Stimulated activated CD8-positive, alpha-beta memory T cell treated with anti-CD3 and anti-CD28 coated beads, Interleukin-15, amount 100 ng/mL, for 4 hours (primary cell): ENCODE measurements at regions not wholly inside any gene's neighbourhood (a gene's known extent, or its start where the extent isn't known, plus 50 kb on each side); places are given as distances from the start of the nearest gene placed in this dataset.

Experiments
- DNase-seq, 2 donors: peaks; one replicate each; pipeline ENCODE4 v3.0.0-alpha.2; 2020; ENCODE audit warnings: low read depth in 2 of 2

GRCh38 chr3:103617961-103618360 lies 1183.1 kb downstream of the ZPLD1 start:
- no peak for DNase-seq

DNA sequence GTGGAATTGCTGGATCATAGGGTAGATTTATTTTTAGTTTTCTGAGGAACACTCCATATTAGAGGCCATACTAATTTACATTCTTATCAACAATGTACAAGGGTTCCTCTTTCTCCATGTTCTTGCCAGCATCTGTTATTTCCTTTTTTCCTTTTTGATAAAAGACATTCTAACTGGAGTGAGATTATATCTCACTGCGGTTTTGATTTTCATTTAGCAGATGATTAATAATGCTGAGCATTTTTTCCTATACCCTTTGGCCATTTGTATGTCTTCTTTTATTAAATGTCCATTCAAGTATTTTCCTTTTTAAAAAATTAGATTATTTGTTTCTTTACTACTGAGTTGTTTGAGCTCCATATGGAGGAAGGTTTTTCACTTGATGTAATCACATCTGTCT lies 1189.5 kb downstream of the ZPLD1 start:
- DNase-seq: no peak

GRCh38 chr3:103629391-103629790 lies 1194.6 kb downstream of the ZPLD1 start:
- no peak for DNase-seq

- DNase-seq: no peak
Measured at GRCh38 chr3:103644450-103644849, 1209.6 kb downstream of the ZPLD1 start.

DNA sequence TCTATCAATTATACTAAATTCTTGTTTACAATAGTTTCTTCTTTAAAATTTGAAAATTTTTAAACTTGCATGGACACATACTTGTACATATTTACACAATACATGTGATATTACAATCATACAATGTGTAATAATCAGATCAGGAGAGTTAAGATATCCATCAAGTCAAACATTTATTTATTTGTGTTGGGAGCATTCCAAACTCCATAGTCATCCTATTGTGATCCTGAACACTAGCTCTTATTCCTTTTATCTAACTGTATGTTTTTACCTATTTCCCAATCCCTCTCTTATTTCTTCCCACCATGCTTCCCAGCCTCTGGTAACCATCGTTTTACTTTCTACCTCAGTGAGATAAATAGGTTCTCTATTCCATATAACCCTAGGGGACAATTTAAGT lies 1219.2 kb downstream of the ZPLD1 start:
- no peak for DNase-seq

DNA sequence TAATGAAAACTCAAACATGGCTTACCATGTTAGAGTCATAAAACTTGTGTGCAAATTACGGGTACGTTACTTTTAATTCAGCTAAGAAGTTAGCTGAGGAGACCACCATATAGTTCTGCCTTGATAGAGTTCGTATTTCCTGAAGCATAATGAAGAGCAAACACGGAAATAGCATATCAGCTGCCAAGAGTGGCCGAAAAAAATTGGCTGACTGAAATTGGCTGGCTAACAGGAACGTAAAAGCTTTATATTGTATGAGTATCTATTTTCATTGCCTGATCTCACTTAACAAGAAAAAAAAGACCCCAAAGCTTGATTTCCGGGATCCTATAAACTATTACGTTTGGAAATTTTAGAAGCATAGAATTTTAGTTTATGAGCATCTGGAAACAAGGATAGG lies 1222.9 kb downstream of the ZPLD1 start:
- no peak for DNase-seq

DNA sequence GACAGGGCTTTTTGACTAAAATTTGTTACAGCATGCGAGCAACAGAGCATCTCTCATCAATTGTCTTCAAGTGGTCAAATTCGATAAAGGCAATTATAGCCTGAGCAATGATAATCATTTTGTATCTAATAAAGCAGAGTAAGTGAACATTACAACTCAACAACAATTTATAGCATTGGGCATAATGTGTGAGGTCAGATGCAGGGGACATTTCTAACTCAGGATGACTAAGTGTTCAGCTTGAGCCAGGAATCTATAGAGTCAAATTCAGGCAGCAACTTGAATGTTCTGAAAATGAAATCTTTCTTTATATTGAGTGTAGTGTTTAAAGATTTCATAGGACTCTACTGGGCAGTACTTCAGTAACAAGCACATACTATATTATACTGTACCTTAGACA lies 1226.0 kb downstream of the ZPLD1 start:
- no peak for DNase-seq

DNA sequence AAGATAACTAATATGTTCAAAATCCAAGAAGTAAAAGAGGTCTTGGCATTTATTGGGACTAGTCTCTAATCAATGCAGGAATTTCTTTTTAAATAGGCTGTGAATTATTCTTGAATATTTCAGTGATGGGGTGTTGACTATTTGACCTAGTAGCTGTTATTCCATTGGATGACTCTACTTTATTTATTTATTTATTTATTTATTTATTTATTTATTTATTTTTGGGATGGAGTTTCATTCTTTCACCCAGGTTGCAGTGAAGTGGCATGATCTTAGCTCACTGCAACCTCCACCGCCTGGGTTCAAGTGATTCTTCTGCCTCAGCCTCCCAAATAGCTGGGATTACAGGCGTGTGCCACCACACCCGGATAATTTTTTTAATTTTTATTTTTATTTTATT lies 1227.8 kb downstream of the ZPLD1 start:
- no peak for DNase-seq

GRCh38 chr3:103672346-103672745 lies 1237.5 kb downstream of the ZPLD1 start:
- no peak for DNase-seq

GRCh38 chr3:103684904-103685303 lies 1250.1 kb downstream of the ZPLD1 start:
- no peak for DNase-seq

DNA sequence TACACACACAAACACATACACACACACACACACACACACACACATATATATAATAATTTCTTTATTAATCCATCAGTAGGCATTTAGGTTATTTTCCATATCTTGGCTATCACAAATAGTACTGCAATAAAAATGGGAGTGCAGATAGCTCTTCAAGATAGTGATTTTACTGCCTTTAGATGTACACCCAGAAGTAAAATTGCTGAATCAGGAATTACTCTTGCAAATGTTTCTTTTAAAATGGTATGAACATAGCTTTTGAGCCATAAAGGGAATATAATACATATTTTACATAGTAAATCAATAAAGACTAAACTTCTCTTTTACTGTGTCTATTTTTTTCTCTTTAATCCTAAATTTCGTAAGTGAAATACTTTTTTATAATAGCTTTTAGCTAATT lies 1251.1 kb downstream of the ZPLD1 start:
- DNase-seq: no peak

DNA sequence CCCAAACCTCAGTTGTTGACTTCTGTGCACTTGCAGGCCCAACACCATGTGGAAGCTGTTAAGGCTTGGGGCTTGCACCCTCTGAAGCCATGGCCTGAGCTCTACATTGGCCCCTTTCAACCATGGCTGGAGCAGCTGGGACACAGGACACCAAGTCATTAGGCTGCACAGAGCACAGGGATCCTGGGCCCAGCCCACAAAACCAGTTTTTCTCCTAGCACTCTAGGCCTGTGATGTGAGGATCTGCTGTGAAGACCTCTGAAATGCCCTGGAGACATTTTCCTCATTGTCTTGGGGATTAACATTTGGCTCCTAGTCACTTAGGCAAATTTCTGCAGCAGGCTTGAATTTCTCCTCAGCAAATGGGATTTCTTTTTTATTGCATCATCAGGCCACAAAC lies 1255.7 kb downstream of the ZPLD1 start:
- no peak for DNase-seq

GRCh38 chr3:103693831-103694230 lies 1259.0 kb downstream of the ZPLD1 start:
- no peak for DNase-seq

DNA sequence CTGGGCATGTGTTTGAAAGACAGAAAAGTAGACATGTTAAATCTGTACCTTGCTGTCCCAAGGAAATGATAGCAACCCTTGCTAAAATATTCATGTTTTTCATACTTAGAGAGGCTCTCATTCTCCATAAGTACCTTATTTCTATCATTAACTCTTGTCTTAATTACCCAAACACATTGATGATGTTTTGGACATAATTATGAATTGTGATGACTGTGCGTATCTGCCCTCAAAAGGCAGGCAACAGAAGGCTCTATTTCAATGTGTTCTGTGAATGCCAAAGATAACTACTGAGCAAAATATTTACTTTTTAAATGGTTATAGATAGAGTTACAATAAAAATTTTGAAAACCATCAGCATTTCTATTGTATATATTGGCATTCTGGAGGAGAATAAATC lies 1263.8 kb downstream of the ZPLD1 start:
- DNase-seq: no peak

DNA sequence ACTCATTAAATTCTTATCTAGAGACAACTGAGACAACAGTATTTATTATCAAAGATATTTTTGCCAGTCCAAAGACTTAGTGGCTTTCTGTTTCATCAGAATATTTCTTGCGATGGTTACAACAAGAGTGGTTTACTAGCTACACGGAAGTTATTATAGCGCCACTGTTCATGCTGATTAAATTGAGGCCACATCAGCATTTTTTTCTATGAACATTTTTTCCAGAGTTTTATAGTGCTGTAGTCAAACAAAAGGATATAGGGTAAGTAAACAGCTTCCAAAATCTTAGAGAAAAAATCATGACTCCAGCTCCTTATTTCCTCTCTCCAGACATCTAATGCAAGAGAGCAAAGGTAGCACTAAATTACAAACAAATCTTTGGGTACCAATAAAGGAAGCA lies 1264.4 kb downstream of the ZPLD1 start:
- DNase-seq: no peak

DNA sequence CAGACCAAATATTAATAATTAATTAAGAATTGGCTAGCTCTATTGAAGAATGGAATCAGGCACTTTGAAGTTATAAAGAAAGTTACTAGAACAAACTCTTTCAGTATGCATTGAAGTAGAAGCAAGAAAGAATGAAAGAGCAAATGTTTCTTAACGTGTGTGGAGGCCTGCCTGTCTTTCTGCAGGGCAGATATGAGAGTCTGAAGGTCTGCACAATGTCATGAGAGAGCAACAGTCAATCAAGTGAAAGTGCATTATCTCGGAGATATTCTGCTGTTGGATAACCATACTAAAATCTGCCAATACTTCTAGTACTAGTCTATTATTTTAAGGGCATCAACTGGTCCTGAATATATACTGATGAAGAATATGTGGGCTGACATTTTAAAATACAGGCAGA lies 1270.8 kb downstream of the ZPLD1 start:
- no peak for DNase-seq

DNA sequence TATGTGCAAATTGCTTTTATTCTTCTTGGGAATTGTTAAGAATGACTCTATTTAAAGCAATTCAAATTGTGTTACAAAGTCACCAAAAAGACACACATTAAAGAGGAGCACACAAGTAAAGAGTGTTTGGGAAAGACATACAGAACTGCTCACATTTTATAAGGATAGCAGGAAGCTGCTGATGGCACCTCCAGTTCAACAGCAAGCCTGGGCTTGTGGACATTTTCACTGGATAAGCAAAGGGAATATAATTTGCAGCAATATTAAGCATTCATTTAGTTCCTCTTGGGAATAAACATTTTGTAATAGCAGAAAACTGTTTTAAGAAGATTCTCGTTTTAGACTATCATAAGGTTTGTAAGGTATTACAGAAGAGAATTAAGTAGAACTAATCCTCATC lies 1271.9 kb downstream of the ZPLD1 start:
- no peak for DNase-seq

DNA sequence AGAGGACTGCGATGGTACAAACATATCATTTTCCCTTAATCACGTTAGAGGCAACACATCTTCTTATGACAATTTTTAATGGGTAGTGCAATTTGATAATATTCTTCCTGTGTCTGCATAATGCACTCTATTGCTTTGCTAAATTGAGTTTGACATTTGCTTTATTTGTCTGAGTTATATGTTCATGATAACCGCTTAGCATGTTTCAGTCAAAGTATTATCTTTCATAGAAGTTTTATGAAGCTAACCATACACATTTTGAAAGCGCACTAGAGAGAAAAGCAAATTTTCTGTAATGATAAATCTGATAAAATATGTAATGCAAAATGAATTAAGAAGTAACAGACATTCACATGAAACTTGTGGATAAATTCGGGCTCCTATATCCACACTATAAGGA lies 1276.9 kb downstream of the ZPLD1 start:
- DNase-seq: no peak

DNA sequence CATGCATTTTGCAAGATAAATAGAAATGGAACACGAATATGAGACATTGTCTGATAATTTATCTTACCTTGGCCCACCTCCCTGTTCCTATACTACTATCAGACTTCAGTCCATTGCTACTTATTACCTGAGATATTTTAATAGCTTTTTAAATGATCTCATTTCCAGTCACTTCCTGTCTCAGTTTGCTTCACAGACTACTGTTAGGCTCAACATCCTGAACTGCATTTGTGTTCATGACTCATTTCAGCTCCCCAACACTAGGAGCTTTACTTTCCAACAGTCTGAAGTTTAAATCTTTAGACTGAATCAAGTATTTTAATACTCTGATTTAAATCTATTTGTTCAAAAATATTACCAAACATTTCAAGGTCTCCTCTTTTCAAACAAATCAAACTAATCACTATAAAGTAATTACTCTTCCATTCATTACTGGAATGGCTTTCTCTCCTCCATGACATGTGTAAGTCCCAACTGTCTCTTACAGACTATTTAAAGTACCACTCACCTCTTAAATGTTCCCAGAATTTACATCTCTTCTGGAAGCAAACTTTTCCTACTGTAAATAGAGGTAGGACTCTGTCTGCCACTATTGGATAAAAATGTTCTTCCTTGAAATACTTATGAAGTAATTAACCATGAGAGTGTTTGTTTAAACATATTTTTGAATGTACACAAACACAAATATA lies 1277.6 kb downstream of the ZPLD1 start:
- no peak for DNase-seq

DNA sequence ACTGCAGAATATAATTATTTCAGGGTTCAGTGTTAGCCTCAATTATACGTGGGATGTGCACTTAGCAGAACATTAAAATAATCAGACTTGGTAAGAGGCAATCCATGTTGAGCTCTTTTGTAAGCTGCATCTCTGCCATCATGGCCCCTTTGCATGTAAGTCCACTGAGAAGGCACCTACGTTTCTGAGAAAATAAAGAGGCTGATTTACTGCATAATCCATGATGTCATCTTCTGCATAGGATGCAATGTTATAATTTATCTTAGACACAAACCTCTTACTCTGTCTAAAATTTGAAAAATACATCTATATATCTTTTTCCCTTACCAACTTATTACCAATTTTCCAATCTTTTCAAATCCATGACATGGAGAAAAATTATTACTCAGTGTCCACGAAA lies 1294.7 kb downstream of the ZPLD1 start:
- no peak for DNase-seq

DNA sequence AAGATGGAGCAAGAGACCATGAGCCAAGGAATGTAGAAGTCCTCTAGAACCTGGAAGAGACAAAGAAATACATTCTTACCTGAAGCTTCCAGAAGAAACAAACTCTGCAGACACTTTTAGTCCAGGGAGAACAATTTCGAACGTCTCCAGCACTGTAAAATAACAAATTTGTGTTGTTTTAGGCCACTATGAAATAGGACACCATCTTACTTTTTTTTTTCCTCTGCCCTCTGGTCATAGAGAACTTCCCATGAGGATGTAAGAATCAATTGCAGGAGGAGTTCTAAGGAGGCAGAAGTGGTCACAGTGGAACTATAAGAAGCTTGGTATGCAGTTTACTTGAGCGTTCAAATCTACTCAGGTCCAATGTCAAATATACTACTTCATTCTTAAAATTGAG lies 1295.9 kb downstream of the ZPLD1 start:
- no peak for DNase-seq

DNA sequence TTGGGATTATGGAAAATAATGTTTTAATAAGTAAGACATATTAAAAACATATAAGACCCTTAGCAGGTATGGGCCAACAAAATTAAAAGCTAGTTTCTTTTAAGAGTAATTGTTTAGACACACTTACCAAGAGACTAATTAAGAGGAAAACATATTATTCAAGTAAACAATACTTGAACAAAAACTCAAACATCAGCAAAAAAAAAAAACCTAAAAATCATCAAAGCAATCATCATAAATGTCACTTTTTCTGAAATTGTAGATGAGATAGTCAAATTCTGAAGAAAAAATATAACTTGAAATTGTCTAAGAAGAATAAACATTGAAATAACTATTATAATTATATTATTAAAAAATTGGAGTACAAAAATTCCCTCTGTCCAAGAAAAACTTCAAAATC lies 1318.2 kb downstream of the ZPLD1 start:
- DNase-seq: no peak

- no peak for DNase-seq
Measured at GRCh38 chr3:103767635-103768034, 1332.8 kb downstream of the ZPLD1 start.

DNA sequence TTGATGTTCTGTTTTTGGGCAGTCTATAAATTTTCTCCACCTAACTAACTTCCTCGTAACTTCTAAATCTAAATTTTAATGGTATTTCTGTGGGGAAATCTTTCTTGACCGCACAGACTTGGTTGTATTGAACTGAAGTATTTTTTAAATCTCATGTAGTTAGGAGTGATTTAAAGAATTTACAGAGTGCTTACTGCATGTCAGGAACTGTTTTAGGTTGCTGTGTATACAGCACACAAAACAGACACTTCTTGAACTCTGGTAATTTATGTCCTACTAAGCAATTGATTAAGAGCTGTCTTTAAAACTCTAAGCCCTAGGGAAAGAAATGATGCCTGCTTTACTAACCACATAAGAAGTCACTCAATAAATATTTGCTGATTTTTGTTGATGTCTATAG lies 1350.2 kb downstream of the ZPLD1 start:
- no peak for DNase-seq
